ENCODE measurements at regions not wholly inside any gene's neighbourhood (a gene's known extent, or its start where the extent isn't known, plus 50 kb on each side); places are given as distances from the start of the nearest gene placed in this dataset.
"Not testable (repeated sequence)": the region's sequence is repeated elsewhere in the genome, so short reads cannot be mapped to it uniquely, and the experiment has no call there.

GRCh38 chr3:115398506-115398905, 224.8 kb upstream of the GAP43 start:
- DNase-seq, result no peak

GRCh38 chr3:115399750-115400149, 223.6 kb upstream of the GAP43 start:
- no peak for DNase-seq

- no peak for DNase-seq
Measured at GRCh38 chr3:115401298-115401697, 222.0 kb upstream of the GAP43 start.

GRCh38 chr3:115401851-115402501, 221.3 kb upstream of the GAP43 start:
- DNase-seq, result no peak

- DNase-seq, result no peak
Measured at GRCh38 chr3:115402651-115403050, 220.7 kb upstream of the GAP43 start.

GRCh38 chr3:115403786-115404185, 219.5 kb upstream of the GAP43 start:
- DNase-seq, result no peak

GRCh38 chr3:115409596-115409995, 213.7 kb upstream of the GAP43 start:
- no peak for DNase-seq

GRCh38 chr3:115414610-115415009, 208.7 kb upstream of the GAP43 start:
- not testable (repeated sequence) for DNase-seq

GRCh38 chr3:115415246-115415996, 207.9 kb upstream of the GAP43 start:
- DNase-seq, result no peak

GRCh38 chr3:115418583-115418982, 204.7 kb upstream of the GAP43 start:
- DNase-seq, result no peak

GRCh38 chr3:115420086-115420485, 203.2 kb upstream of the GAP43 start:
- DNase-seq, result no peak

- no peak for DNase-seq
Measured at GRCh38 chr3:115423170-115423569, 200.1 kb upstream of the GAP43 start.

- no peak for DNase-seq
Measured at GRCh38 chr3:115428841-115429240, 194.5 kb upstream of the GAP43 start.

GRCh38 chr3:115436767-115437301, 186.5 kb upstream of the GAP43 start:
- DNase-seq, result peak; percentile 12

- no peak for DNase-seq
Measured at GRCh38 chr3:115438799-115439198, 184.5 kb upstream of the GAP43 start.

GRCh38 chr3:115445559-115445958, 177.8 kb upstream of the GAP43 start:
- DNase-seq, result no peak

- DNase-seq, result no peak
Measured at GRCh38 chr3:115448851-115449250, 174.5 kb upstream of the GAP43 start.

- no peak for DNase-seq
Measured at GRCh38 chr3:115450036-115450435, 173.3 kb upstream of the GAP43 start.

- no peak for DNase-seq
Measured at GRCh38 chr3:115464036-115464435, 159.3 kb upstream of the GAP43 start.

- DNase-seq, result no peak
Measured at GRCh38 chr3:115469649-115470048, 153.7 kb upstream of the GAP43 start.

GRCh38 chr3:115470254-115470653, 153.1 kb upstream of the GAP43 start:
- no peak for DNase-seq

GRCh38 chr3:115475178-115476041, 147.9 kb upstream of the GAP43 start:
- DNase-seq, result no peak

- DNase-seq, result no peak
Measured at GRCh38 chr3:115476472-115476871, 146.8 kb upstream of the GAP43 start.
